GM18870 (cell line): ENCODE measurements at regions not wholly inside any gene's neighbourhood (a gene's known extent, or its start where the extent isn't known, plus 50 kb on each side); places are given as distances from the start of the nearest gene placed in this dataset.

Experiments
- ATAC-seq: cut with Tn5 transposase; IDR thresholded peaks from one replicate; pipeline ENCODE4 v1.9.1; 2021; ENCODE audit warnings: moderate library complexity; ENCODE audit not compliant: unreplicated experiment

GRCh38 chr2:180111901-180112300 is 104.8 kb upstream of the CWC22 start:
- no peak for ATAC-seq

GRCh38 chr2:180110469-180110868 is 103.4 kb upstream of the CWC22 start:
- ATAC-seq, result no peak

- ATAC-seq, result no peak
Observed at GRCh38 chr2:180101846-180102245, 94.7 kb upstream of the CWC22 start.

GRCh38 chr2:180099308-180099707 is 92.2 kb upstream of the CWC22 start:
- ATAC-seq, result no peak

- no peak for ATAC-seq
Observed at GRCh38 chr2:180085144-180085543, 78.0 kb upstream of the CWC22 start.

- ATAC-seq, result no peak
Observed at GRCh38 chr2:180077295-180077906, 70.3 kb upstream of the CWC22 start.

- ATAC-seq, result no peak
Observed at GRCh38 chr2:180075870-180076269, 68.8 kb upstream of the CWC22 start.

- ATAC-seq, result no peak
Observed at GRCh38 chr2:180071797-180072196, 64.7 kb upstream of the CWC22 start.

- ATAC-seq, result no peak
Observed at GRCh38 chr2:180063494-180064092, 56.5 kb upstream of the CWC22 start.

GRCh38 chr2:180062178-180062577 is 55.1 kb upstream of the CWC22 start:
- ATAC-seq, result no peak

GRCh38 chr2:180061546-180061945 is 54.4 kb upstream of the CWC22 start:
- ATAC-seq, result no peak

GRCh38 chr2:180061085-180061484 is 54.0 kb upstream of the CWC22 start:
- ATAC-seq, result no peak

GRCh38 chr2:180058993-180059392 is 51.9 kb upstream of the CWC22 start:
- no peak for ATAC-seq

GRCh38 chr2:180057706-180058412 is 50.8 kb upstream of the CWC22 start:
- no peak for ATAC-seq
